Thoracic aorta (tissue), 2 donors: ENCODE measurements at regions not wholly inside any gene's neighbourhood (a gene's known extent, or its start where the extent isn't known, plus 50 kb on each side); places are given as distances from the start of the nearest gene placed in this dataset.

ENCODE experiments used
- ATAC-seq: fragments of 150-250 bp; one replicate; pipeline ENCODE4 v1.8.0; 2017; ENCODE audit warnings: low read depth; ENCODE audit not compliant: insufficient number of reproducible peaks, low FRiP score
- DNase-seq: peaks from one replicate; pipeline ENCODE4 v3.0.0-alpha.2; 2020; ENCODE audit warnings: low spot score
- H3K27ac ChIP-seq, 2 donors: fragments of 200-600 bp; sonication (generic); 1 replicate in 1 of 2; 2 replicates in 1 of 2; pipeline ENCODE4 v1.5.1; 2016; ENCODE audit warnings: mild to moderate bottlenecking in 2 of 2, moderate library complexity in 2 of 2
- H3K27me3 ChIP-seq: fragments of 200-600 bp; sonication (generic); replicated peaks from 2 replicates; pipeline ENCODE4 v1.6.0; 2016; ENCODE audit warnings: mild to moderate bottlenecking; ENCODE audit not compliant: insufficient read depth
- H3K36me3 ChIP-seq: fragments of 200-600 bp; sonication (generic); one replicate; pipeline ENCODE4 v1.5.1; 2016
- H3K4me1 ChIP-seq, 2 donors: fragments of 200-600 bp; sonication (generic); 1 replicate in 1 of 2; 2 replicates in 1 of 2; pipeline versions ENCODE4 v1.5.1 to v1.6.0; 2016; ENCODE audit warnings: low read depth in 2 of 2, mild to moderate bottlenecking in 1 of 2; ENCODE audit not compliant: control insufficient read depth in 1 of 2
- H3K4me3 ChIP-seq: fragments of 200-600 bp; sonication (generic); 2 replicates; pipeline ENCODE4 v1.5.1; 2016; ENCODE audit warnings: mild to moderate bottlenecking
- H3K9me3 ChIP-seq: fragments of 200-600 bp; sonication (generic); 2 replicates; pipeline ENCODE4 v1.5.1; 2016
- TF ChIP-seq, protein P1 (sequence below): fragments of 200-600 bp; sonication (generic); IDR thresholded peaks from one replicate; pipeline ENCODE4 v1.5.1; 2019; ENCODE audit warnings: antibody characterized with exemption

DNA sequence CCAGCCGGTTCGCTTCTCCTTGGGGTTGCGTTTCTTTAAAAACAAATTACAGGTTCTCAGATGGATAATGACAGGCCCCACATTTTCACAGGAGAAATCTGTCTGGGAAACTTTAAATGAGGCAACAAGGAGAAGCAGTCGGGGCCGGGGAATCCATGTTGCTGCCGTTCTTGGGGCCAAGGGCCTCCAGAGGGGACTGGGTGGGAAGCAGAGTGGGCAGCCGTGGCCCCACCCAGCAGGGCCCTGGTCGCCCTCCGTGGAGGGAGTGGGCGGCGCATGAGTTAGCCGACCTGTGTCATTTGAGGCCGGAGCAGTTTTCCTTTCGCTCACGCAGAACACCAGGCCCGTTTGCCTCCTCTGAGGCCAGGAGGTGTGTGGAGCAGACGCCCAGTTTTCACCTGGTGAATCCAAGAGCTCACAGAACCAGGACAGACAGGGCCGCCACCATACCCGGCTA is 207.7 kb upstream of the CIBAR2 start:
- TF ChIP-seq, protein P1, sequence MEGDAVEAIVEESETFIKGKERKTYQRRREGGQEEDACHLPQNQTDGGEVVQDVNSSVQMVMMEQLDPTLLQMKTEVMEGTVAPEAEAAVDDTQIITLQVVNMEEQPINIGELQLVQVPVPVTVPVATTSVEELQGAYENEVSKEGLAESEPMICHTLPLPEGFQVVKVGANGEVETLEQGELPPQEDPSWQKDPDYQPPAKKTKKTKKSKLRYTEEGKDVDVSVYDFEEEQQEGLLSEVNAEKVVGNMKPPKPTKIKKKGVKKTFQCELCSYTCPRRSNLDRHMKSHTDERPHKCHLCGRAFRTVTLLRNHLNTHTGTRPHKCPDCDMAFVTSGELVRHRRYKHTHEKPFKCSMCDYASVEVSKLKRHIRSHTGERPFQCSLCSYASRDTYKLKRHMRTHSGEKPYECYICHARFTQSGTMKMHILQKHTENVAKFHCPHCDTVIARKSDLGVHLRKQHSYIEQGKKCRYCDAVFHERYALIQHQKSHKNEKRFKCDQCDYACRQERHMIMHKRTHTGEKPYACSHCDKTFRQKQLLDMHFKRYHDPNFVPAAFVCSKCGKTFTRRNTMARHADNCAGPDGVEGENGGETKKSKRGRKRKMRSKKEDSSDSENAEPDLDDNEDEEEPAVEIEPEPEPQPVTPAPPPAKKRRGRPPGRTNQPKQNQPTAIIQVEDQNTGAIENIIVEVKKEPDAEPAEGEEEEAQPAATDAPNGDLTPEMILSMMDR = no peak
- no peak overlapping the region for H3K4me3 ChIP-seq
- H3K4me1 ChIP-seq = peaks cover 30 to 76% of the 10 kb centered on the region in 2 donors
- no peak for DNase-seq
- no peaks in the 10 kb centered on the region for H3K36me3 ChIP-seq
- peak overlapping the region; percentile 75 to 82 for H3K27ac ChIP-seq
- no peaks in the 10 kb centered on the region for H3K9me3 ChIP-seq
- H3K27me3 ChIP-seq = no peaks in the 10 kb centered on the region
- ATAC-seq = no peak

GRCh38 chr16:85320677-85321385 is 208.6 kb upstream of the CIBAR2 start:
- no peaks in the 10 kb centered on the region for H3K9me3 ChIP-seq
- ATAC-seq (no peak), DNase-seq (no peak)
- TF ChIP-seq, protein P1 = no peak
- H3K4me1 ChIP-seq = peaks cover 30 to 76% of the 10 kb centered on the region in 2 donors
- peak overlapping the region; percentile 75 to 82 for H3K27ac ChIP-seq
- H3K36me3 ChIP-seq = no peaks in the 10 kb centered on the region
- H3K4me3 ChIP-seq = no peak overlapping the region
- no peaks in the 10 kb centered on the region for H3K27me3 ChIP-seq

DNA sequence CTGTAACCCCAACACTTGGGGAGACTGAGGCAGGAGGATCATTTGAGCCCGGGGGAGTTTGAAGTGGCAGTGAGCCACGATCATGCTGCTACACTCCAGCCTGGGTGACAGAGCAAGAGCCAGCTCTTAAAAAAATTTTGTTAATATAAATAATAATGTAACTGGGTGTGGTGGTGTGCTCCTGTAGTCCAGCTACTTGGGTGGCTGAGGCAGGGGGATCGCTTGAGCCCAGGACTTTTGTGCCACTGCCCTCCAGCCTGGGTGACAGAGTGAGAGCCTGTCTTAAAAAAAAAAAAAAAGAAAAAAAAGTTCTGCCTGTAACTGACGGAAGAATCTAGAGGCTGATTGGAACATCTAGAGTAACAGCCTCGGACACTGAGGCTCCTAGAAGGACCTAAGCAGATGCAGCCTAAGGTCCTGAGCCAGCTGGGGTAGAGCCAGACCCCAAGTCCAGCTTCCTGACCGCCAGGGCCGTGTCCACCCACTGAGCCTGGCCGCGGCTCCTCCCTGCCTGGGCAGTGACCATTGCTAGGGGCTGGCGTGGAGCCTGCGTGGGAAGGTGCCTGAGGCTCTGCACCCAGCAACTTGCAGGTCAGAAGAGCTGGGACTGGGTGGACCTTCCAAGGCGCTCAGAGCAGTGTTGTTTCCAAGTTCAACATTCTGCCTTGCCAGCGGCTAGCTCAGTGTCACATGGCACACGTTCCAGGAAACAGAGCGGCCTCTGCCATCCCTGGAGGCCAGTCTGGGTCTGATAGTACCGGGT is 209.4 kb upstream of the CIBAR2 start:
- peak; percentile 95 for DNase-seq
- Histone ChIP-seq H3K36me3 (no peaks in the 10 kb centered on the region), H3K4me1 (peaks cover 30 to 70% of the 10 kb centered on the region in 2 donors), H3K27me3 (no peaks in the 10 kb centered on the region), H3K27ac (peak overlapping the region; percentile 75 to 96), H3K4me3 (peak overlapping the region; percentile 24), H3K9me3 (no peaks in the 10 kb centered on the region)
- ATAC-seq = peak; percentile 75
- TF ChIP-seq, protein P1 = no peak

DNA sequence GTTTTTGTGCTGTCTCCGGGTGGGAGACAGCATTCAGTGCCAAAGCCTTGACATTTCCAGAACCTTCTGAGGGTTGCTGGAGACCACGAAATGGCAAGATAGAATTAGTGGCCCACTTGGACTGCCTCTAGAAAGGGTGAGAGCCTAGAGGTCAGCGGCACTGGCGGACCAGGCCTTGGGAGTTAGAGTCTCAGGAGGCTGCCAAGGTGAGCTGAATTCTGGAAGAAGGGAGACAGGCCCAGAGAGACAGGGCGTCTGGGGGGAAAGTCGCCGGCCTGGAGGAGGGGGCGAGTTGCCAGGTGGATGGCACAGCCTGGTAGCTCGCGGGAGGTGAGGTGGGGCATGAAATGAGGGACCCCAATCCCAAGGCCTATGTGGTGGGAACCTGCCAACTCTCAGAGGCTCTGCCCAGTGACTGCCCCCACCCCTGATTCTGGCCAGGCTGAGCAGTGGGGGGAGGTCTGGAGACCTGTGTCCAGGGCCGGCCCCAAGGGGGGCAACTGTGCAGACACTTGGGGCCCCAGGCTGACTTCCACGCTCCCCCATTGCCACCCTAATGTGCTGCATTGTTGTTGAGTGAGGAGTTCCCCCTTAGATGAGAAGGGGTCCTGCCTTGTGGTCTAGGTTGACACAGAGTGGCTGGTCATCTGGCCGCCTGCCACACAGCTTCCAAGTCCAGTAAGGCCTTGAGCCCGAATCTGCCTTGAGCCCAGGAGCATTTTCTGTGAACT is 211.1 kb upstream of the CIBAR2 start:
- ATAC-seq = no peak

More for the DNA sequence above, 211.1 kb upstream of the CIBAR2 start:
- DNase-seq = no peak
- no peaks in the 10 kb centered on the region for H3K9me3 ChIP-seq
- TF ChIP-seq, protein P1 = no peak
- H3K27me3 ChIP-seq = no peaks in the 10 kb centered on the region
- H3K4me3 ChIP-seq = no peak overlapping the region
- H3K27ac ChIP-seq = peak overlapping the region; percentile 75 to 96
- peaks cover 30 to 63% of the 10 kb centered on the region in 2 donors for H3K4me1 ChIP-seq
- no peaks in the 10 kb centered on the region for H3K36me3 ChIP-seq
